Activated CD4-positive, alpha-beta T cell treated with anti-CD3 and anti-CD28 coated beads for 36 hours (primary cell): ENCODE measurements at regions not wholly inside any gene's neighbourhood (a gene's known extent, or its start where the extent isn't known, plus 50 kb on each side); places are given as distances from the start of the nearest gene placed in this dataset.
A peak's percentile ranks its signal among the peaks of the same experiment; 100 is the strongest.

Experiments used
- ATAC-seq: fragments of 200-7000 bp; cut with Tn5 transposase; one replicate; pipeline ENCODE4 v1.10.0; 2021; ENCODE audit warnings: mild to moderate bottlenecking, moderate library complexity
- CTCF ChIA-PET: fragments of 350-600 bp; sonication (Branson Sonifier 250); formaldehyde crosslinking; loops from one replicate; lab custom pipeline; 2021; ENCODE audit warnings: antibody characterized with exemption; lab: Charles Lee
- POLR2A ChIA-PET: fragments of 350-600 bp; sonication (Branson Sonifier 250); formaldehyde crosslinking; loops from one replicate; lab custom pipeline; 2021; ENCODE audit warnings: antibody characterized with exemption, inconsistent platforms; lab: Charles Lee
- DNase-seq: peaks from one replicate; pipeline ENCODE4 v3.0.0-alpha.2; 2020
- H3K27ac Mint-ChIP-seq: one replicate; pipeline ENCODE4 v1.8.0; 2021; ENCODE audit warnings: mixed read lengths
- H3K27me3 Mint-ChIP-seq: one replicate; pipeline ENCODE4 v1.8.0; 2021; ENCODE audit warnings: mixed read lengths
- H3K36me3 Mint-ChIP-seq: one replicate; pipeline ENCODE4 v1.8.0; 2021; ENCODE audit warnings: low read depth, mixed read lengths
- H3K4me1 Mint-ChIP-seq: one replicate; pipeline ENCODE4 v1.8.0; 2021; ENCODE audit warnings: mixed read lengths
- H3K4me3 Mint-ChIP-seq: one replicate; pipeline ENCODE4 v1.8.0; 2021; ENCODE audit warnings: mild to moderate bottlenecking, moderate library complexity, mixed read lengths
- H3K9me3 Mint-ChIP-seq: one replicate; pipeline ENCODE4 v1.8.0; 2021; ENCODE audit warnings: low read depth, mixed read lengths
- intact Hi-C, 2 experiments: fragments of 100-400 bp; cut with DNase I in 1 of 2; cut with micrococcal nuclease in 1 of 2; formaldehyde crosslinking; loops; one replicate each; pipeline versions ENCODE4 v1.14.2 to v1.15.1; 2022 to 2024; cut with DNase I, micrococcal nuclease

- no peak for ATAC-seq
- Mint-ChIP-seq H3K9me3 (no peaks in the 10 kb centered on the region), H3K27ac (no peak overlapping the region), H3K4me3 (no peak overlapping the region), H3K4me1 (no peaks in the 10 kb centered on the region), H3K36me3 (no peaks in the 10 kb centered on the region), H3K27me3 (peaks cover 2% of the 10 kb centered on the region)
- POLR2A ChIA-PET = no interaction called here
- intact Hi-C loops = no loop called here
- no peak for DNase-seq
- CTCF ChIA-PET = interaction anchor here (0.6 to 1.1 kb wide), 3 partner anchors 12 to 84 kb away, joined by 3 to 5 read pairs (median 3); no protein-coding TSS in a partner anchor
Observed at GRCh38 chr7:131170440-131171271, 157.0 kb upstream of the MKLN1 start.

- no peak for ATAC-seq
- DNase-seq = no peak
- Mint-ChIP-seq H3K27me3 (peaks cover 2% of the 10 kb centered on the region), H3K4me1 (no peaks in the 10 kb centered on the region), H3K9me3 (no peaks in the 10 kb centered on the region), H3K27ac (no peak overlapping the region), H3K4me3 (no peak overlapping the region), H3K36me3 (no peaks in the 10 kb centered on the region)
- ChIA-PET CTCF (interaction anchor here (0.6 kb wide), 1 partner anchor 30 kb away, joined by 3 read pairs; no protein-coding TSS in a partner anchor), POLR2A (no interaction called here)
- intact Hi-C loops = no loop called here
Observed at GRCh38 chr7:131173145-131173890, 154.4 kb upstream of the MKLN1 start.

- Mint-ChIP-seq H3K27ac (no peak overlapping the region), H3K4me1 (no peaks in the 10 kb centered on the region), H3K27me3 (peaks cover 2% of the 10 kb centered on the region), H3K9me3 (no peaks in the 10 kb centered on the region), H3K4me3 (no peak overlapping the region), H3K36me3 (no peaks in the 10 kb centered on the region)
- DNase-seq (no peak), ATAC-seq (no peak)
- CTCF ChIA-PET = no interaction called here
- POLR2A ChIA-PET = no interaction called here
- intact Hi-C loops = loop anchor here in 1 of 2 experiments (2.0 kb wide), 1 partner anchor 28 kb away; no protein-coding TSS in a partner anchor
Observed at GRCh38 chr7:131174391-131174790, 153.3 kb upstream of the MKLN1 start.

GRCh38 chr7:131174855-131175254 is 152.8 kb upstream of the MKLN1 start:
- Mint-ChIP-seq H3K27me3 (peaks cover 2% of the 10 kb centered on the region), H3K36me3 (no peaks in the 10 kb centered on the region), H3K4me1 (no peaks in the 10 kb centered on the region), H3K9me3 (no peaks in the 10 kb centered on the region), H3K4me3 (no peak overlapping the region), H3K27ac (no peak overlapping the region)
- ChIA-PET CTCF (no interaction called here), POLR2A (interaction anchor here (0.6 kb wide), 1 partner anchor 24 kb away, joined by 4 read pairs; no protein-coding TSS in a partner anchor)
- ATAC-seq (no peak), DNase-seq (no peak)
- intact Hi-C loops = loop anchor here in 1 of 2 experiments (2.0 kb wide), 1 partner anchor 28 kb away; no protein-coding TSS in a partner anchor

GRCh38 chr7:131182446-131183058 is 145.1 kb upstream of the MKLN1 start:
- Mint-ChIP-seq H3K36me3 (no peaks in the 10 kb centered on the region), H3K27me3 (no peaks in the 10 kb centered on the region), H3K4me1 (peaks cover 38% of the 10 kb centered on the region), H3K4me3 (no peak overlapping the region), H3K27ac (peak overlapping the region; percentile 63), H3K9me3 (no peaks in the 10 kb centered on the region)
- POLR2A ChIA-PET = no interaction called here
- intact Hi-C loops = loop anchor here (10.0 kb wide), 2 partner anchors 218 to 538 kb away; no protein-coding TSS in a partner anchor
- DNase-seq = no peak
- ATAC-seq = no peak
- CTCF ChIA-PET = interaction anchor here (0.8 to 1.2 kb wide), 2 partner anchors 12 to 64 kb away, joined by 3 read pairs; no protein-coding TSS in a partner anchor

- intact Hi-C loops = loop anchor here (10.0 kb wide), 2 partner anchors 218 to 538 kb away; no protein-coding TSS in a partner anchor
- H3K27ac Mint-ChIP-seq = peak overlapping the region; percentile 63
- POLR2A ChIA-PET = interaction anchor here (1.1 kb wide), 1 partner anchor 86 kb away, joined by 5 read pairs; no protein-coding TSS in a partner anchor
Observed at GRCh38 chr7:131183072-131183471, 144.6 kb upstream of the MKLN1 start.

GRCh38 chr7:131183611-131184119 is 144.0 kb upstream of the MKLN1 start:
- ChIA-PET POLR2A (interaction anchor here (1.1 kb wide), 1 partner anchor 87 kb away, joined by 5 read pairs; no protein-coding TSS in a partner anchor), CTCF (interaction anchor here (1.2 kb wide), 1 partner anchor 145 kb away, joined by 3 read pairs; the partner anchor contains the start of gene MKLN1)
- peak; percentile 54 for DNase-seq
- peak overlapping the region; percentile 25 for H3K4me3 Mint-ChIP-seq
- peaks cover 6% of the 10 kb centered on the region for H3K36me3 Mint-ChIP-seq
- no peaks in the 10 kb centered on the region for H3K27me3 Mint-ChIP-seq
- H3K4me1 Mint-ChIP-seq = peaks cover 47% of the 10 kb centered on the region
- H3K27ac Mint-ChIP-seq = peak overlapping the region; percentile 84
- intact Hi-C loops = loop anchor here (10.0 kb wide), 2 partner anchors 219 to 539 kb away; no protein-coding TSS in a partner anchor
- peak; percentile 28 for ATAC-seq
- peaks cover 5% of the 10 kb centered on the region for H3K9me3 Mint-ChIP-seq

More at GRCh38 chr7:131183072-131183471, 144.6 kb upstream of the MKLN1 start:
- Mint-ChIP-seq H3K4me3 (no peak overlapping the region), H3K27me3 (no peaks in the 10 kb centered on the region), H3K4me1 (peaks cover 41% of the 10 kb centered on the region), H3K36me3 (peaks cover under 1% of the 10 kb centered on the region), H3K9me3 (no peaks in the 10 kb centered on the region)
- DNase-seq (no peak), ATAC-seq (no peak)
- CTCF ChIA-PET = no interaction called here

GRCh38 chr7:131186816-131187215 is 140.9 kb upstream of the MKLN1 start:
- ChIA-PET POLR2A (no interaction called here), CTCF (interaction anchor here (1.0 to 1.2 kb wide), 2 partner anchors 49 to 271 kb away, joined by 3 read pairs; no protein-coding TSS in a partner anchor)
- H3K9me3 Mint-ChIP-seq = peaks cover 5% of the 10 kb centered on the region
- H3K4me1 Mint-ChIP-seq = peaks cover 68% of the 10 kb centered on the region
- intact Hi-C loops = loop anchor here (5.0 to 10.0 kb wide), 3 partner anchors 120 to 542 kb away; no protein-coding TSS in a partner anchor
- DNase-seq = no peak
- no peaks in the 10 kb centered on the region for H3K27me3 Mint-ChIP-seq
- H3K4me3 Mint-ChIP-seq = no peak overlapping the region
- peaks cover 7% of the 10 kb centered on the region for H3K36me3 Mint-ChIP-seq
- no peak for ATAC-seq
- no peak overlapping the region for H3K27ac Mint-ChIP-seq

GRCh38 chr7:131188367-131189339 is 139.0 kb upstream of the MKLN1 start:
- Mint-ChIP-seq H3K27me3 (no peaks in the 10 kb centered on the region), H3K27ac (peak overlapping the region; percentile 96), H3K9me3 (peaks cover 5% of the 10 kb centered on the region), H3K4me3 (peak overlapping the region; percentile 58), H3K4me1 (peaks cover 55% of the 10 kb centered on the region), H3K36me3 (peaks cover 7% of the 10 kb centered on the region)
- ChIA-PET CTCF (interaction anchor here (0.6 to 2.3 kb wide), 6 partner anchors 55 to 313 kb away, joined by 3 to 7 read pairs (median 4); no protein-coding TSS in a partner anchor), POLR2A (interaction anchor here (0.6 to 2.4 kb wide), 10 partner anchors 35 to 748 kb away, joined by 3 to 7 read pairs (median 4); partner anchors contain the start of gene CEP41)
- ATAC-seq = peak; percentile 84
- peak; percentile 65 for DNase-seq
- intact Hi-C loops = loop anchor here (1.0 to 10.0 kb wide), 12 partner anchors 43 to 544 kb away; partner anchors contain the start of gene MKLN1 (in 2 of the 2)
